Stimulated activated CD4-positive, alpha-beta T cell treated with anti-CD3 and anti-CD28 coated beads, Interleukin-2, amount 100 ng/mL, for 48 hours (primary cell): ENCODE measurements at regions not wholly inside any gene's neighbourhood (a gene's known extent, or its start where the extent isn't known, plus 50 kb on each side); places are given as distances from the start of the nearest gene placed in this dataset.
"Not testable (repeated sequence)": the region's sequence is repeated elsewhere in the genome, so short reads cannot be mapped to it uniquely, and the experiment has no call there.

ENCODE experiments used
- DNase-seq, 2 donors: peaks; one replicate each; pipeline ENCODE4 v3.0.0-alpha.2; 2020

- no peak for DNase-seq
Observed at GRCh38 chr9:11158676-11159075, 545.9 kb upstream of the PTPRD start.

GRCh38 chr9:11159318-11159862 lies 546.6 kb upstream of the PTPRD start:
- no peak for DNase-seq

- no peak for DNase-seq
Observed at GRCh38 chr9:11163843-11164242, 551.0 kb upstream of the PTPRD start.

- no peak for DNase-seq
Observed at GRCh38 chr9:11182001-11182400, 569.2 kb upstream of the PTPRD start.

GRCh38 chr9:11190719-11191118 lies 577.9 kb upstream of the PTPRD start:
- DNase-seq, result no peak

GRCh38 chr9:11192993-11193392 lies 580.2 kb upstream of the PTPRD start:
- DNase-seq, result no peak

- DNase-seq, result no peak
Observed at GRCh38 chr9:11194246-11194645, 581.4 kb upstream of the PTPRD start.

- DNase-seq, result not testable (repeated sequence)
Observed at GRCh38 chr9:11196840-11197365, 584.1 kb upstream of the PTPRD start.

GRCh38 chr9:11199335-11199734 lies 586.5 kb upstream of the PTPRD start:
- DNase-seq, result no peak

GRCh38 chr9:11204521-11204920 lies 591.7 kb upstream of the PTPRD start:
- DNase-seq, result no peak

- no peak for DNase-seq
Observed at GRCh38 chr9:11206925-11207324, 594.1 kb upstream of the PTPRD start.

- no peak for DNase-seq
Observed at GRCh38 chr9:11233696-11234095, 620.9 kb upstream of the PTPRD start.

GRCh38 chr9:11235061-11235460 lies 622.3 kb upstream of the PTPRD start:
- no peak for DNase-seq

- DNase-seq, result no peak
Observed at GRCh38 chr9:11241779-11242178, 629.0 kb upstream of the PTPRD start.

GRCh38 chr9:11257992-11258391 lies 645.2 kb upstream of the PTPRD start:
- DNase-seq, result no peak

GRCh38 chr9:11269036-11269435 lies 656.2 kb upstream of the PTPRD start:
- no peak for DNase-seq

GRCh38 chr9:11275158-11275695 lies 662.4 kb upstream of the PTPRD start:
- no peak for DNase-seq

- DNase-seq, result no peak
Observed at GRCh38 chr9:11312966-11313365, 700.2 kb upstream of the PTPRD start.

GRCh38 chr9:11318946-11319345 lies 706.1 kb upstream of the PTPRD start:
- DNase-seq, result no peak

GRCh38 chr9:11319538-11319937 lies 706.7 kb upstream of the PTPRD start:
- DNase-seq, result no peak

GRCh38 chr9:11320989-11321388 lies 708.2 kb upstream of the PTPRD start:
- no peak for DNase-seq

GRCh38 chr9:11323457-11323856 lies 710.7 kb upstream of the PTPRD start:
- DNase-seq, result no peak

GRCh38 chr9:11326231-11326630 lies 713.4 kb upstream of the PTPRD start:
- no peak for DNase-seq

GRCh38 chr9:11328326-11328725 lies 715.5 kb upstream of the PTPRD start:
- no peak for DNase-seq

GRCh38 chr9:11335011-11335410 lies 722.2 kb upstream of the PTPRD start:
- no peak for DNase-seq
